ENCODE measurements at regions not wholly inside any gene's neighbourhood (a gene's known extent, or its start where the extent isn't known, plus 50 kb on each side); places are given as distances from the start of the nearest gene placed in this dataset.

DNA sequence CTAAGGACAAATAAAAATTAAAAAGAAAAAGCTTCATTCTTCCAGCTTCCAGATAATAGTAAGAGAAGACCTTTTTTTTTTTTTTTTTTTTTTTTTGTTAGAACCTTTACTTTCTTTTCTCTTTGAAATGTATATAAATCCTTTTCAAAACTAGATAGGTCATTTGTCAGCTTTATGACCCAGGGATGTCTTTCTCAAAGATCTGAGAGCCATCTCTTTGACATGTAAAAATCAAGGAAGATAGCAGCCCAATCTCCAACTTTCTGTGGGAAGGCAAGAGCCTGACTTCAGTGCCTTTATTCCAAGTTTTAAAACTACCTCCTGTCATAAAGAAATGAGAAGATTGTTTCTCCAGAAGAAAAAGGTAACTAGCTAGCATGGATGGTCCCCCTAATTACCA lies 203.3 kb upstream of the LRFN5 start:
- no peak for DNase-seq

DNA sequence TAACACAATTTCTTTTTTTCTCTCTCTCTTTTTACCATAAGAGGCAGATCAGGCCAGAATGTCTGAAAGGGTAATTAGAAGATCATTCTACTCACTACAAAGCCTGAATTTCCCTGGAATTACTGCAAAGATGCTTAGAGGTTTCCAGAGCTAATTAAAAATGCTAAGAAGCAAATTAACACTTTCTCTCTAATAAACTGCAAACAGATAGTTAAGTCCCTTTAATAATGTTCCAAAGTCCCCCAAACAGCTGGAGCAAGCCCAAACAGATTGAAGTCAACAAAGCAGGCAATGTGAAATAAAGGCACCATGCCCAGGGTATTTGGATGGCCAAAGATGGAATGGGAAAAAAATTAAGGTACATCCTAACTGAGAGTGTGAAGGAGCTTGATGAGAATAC lies 208.8 kb upstream of the LRFN5 start:
- no peak for DNase-seq

DNA sequence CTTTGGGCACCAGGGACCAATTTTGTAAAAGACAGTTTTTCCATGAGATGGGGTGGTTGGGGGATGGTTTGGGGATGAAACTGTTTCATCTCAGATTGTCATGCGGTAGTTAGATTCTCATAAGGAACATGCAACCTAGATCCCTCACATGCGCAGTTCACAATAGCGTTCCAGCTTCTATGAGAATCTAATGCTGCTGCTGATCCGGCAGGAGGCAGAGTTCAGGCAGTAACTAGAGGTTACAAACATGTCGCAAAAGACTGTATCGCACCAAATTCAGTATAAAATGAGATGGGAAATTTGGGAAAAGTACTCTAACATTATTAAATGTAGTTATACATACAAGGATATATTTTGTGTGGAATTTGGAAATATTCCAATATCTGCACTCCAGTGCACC lies 213.2 kb upstream of the LRFN5 start:
- no peak for DNase-seq

DNA sequence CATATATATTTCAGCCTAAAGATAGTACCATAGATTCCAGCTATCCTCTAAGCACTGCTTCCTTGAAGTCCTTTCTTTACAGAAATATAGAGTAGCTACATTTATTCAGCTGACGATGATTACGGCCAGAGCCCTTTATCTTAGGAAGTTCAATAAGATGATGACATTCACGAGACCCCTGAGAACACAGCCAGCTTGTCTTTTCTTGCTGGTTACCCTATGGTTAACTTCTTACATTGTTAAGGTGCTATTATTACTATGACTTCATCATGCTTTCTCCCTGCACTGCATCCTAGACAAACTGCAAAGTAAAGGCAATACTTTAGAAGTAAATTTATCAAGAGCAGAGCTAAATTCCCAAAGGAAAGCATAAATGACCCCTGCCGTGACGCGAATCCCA lies 214.4 kb upstream of the LRFN5 start:
- no peak for DNase-seq

DNA sequence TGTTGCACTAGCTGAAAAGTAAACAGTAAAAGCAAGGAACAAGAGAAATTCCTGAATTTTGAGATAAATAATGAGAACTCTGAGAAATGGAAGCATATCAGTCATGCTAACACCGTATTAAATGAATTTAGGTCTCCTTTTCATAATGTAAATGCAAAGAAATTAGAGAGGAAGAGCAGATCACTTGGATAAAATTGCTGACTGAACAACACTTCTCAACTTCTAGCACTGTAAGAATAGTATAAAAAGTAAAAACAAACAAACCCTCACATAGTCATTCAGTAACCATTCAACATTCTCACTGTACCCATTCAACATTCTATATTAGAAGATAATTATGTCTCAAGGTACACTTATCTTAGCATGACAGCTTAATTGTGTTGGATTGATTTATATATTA lies 217.3 kb upstream of the LRFN5 start:
- no peak for DNase-seq

DNA sequence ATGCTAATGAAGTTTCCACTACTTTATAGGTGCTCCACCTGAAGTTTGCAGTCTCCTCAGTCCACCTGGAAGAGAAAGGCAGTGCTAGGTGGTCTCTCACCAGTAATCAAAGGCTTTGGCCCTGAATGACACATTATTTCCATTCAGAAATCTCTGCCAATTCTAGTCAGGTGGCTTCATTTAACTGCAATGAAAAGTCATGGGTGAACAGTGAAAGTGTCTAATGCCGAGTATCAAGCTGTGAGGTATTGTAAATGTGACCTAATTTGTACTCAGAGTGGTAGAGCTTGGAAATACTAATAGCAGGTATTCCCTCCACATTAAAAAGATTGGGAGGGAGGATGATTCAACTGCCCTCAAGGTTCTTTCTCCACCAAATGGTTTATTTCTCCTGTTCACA lies 220.9 kb upstream of the LRFN5 start:
- no peak for DNase-seq

DNA sequence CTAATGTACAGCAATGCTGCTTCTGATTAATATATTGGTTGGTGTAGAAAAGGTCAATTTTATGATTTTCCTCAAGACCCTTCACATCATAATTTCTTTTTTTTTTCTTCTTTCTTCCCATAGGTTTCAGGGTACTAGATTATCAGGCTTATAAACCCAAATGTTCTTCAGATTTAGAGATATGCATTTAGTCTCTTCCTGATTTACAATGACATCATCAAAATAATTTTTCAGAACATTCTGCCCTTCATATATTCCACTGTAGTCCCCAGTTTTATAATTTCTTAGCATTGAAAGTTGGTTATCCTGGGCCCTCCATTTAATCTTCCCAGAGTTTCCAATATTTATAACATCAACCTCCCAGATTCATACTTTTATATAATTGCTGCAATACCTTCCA lies 226.7 kb upstream of the LRFN5 start:
- DNase-seq = no peak

DNA sequence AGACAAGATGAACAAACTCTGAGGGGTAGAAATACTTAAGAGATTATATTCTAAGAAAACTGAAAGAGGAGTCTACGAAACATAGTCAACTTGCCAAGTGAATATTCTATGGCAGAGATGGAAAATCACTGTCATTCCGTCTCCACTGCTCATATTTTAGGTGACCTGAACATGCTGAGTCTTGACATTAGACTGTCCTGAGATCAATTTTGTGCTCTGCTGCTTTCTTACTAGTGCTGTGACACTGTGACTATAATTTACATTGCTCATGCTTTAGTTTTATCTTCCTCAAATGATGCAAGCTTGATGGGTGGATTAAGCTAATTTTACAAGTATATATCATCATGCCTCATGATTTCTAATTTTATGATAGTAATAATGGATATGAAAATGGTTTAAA lies 228.2 kb upstream of the LRFN5 start:
- no peak for DNase-seq

DNA sequence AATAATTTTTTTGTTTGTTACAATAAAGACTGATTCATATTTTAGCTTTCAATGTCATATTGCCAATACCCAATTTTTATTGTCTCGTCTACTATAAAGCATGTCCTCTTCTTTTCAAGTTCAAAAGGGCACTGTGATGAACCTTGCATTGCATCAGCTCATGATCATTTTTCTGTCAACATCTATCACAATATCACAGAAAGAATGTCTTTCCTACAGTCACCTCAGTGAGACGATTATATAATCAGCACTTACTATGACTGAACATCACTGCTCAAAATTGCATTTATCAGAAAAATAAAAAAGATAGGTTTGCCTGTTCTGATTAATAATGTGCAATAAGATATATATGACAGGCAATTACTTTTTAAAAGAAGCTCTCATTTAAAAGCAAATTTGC lies 228.7 kb upstream of the LRFN5 start:
- no peak for DNase-seq

DNA sequence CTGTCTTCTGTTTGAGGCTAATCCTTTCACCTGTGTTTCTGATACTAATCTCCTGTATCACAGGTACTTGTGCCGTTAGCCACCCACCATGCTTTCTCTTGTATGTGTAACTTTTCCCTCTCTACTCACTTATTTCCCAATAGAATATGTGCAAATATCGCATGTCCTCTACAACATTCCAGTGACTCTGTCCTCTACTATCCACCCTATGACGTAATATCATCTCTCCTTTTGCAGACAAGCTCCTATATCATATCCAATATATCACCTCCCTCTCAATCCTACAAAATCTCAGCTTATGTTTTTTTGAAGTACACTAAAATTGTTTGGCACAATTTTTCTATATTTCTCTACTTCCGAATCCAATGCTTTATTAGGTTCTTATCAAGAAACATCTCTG lies 232.6 kb upstream of the LRFN5 start:
- DNase-seq = no peak

DNA sequence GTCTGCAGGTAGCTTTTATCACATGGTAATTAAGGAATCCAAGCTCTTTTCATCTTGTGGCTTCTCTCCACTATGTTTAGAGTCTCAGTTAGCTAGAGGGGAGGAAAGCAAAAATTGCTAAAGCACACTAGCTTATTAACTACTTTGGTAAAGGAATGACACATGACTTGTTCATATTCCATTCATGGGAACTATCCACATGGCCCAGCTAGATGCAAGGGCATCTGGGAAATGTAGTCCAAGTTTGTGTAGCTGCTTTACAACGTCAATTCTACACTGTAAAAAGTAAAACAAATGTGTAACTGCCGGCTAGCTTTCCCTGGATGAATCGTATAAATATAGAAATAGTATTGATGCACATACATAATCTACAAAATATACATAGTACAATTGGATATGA lies 244.5 kb upstream of the LRFN5 start:
- no peak for DNase-seq

DNA sequence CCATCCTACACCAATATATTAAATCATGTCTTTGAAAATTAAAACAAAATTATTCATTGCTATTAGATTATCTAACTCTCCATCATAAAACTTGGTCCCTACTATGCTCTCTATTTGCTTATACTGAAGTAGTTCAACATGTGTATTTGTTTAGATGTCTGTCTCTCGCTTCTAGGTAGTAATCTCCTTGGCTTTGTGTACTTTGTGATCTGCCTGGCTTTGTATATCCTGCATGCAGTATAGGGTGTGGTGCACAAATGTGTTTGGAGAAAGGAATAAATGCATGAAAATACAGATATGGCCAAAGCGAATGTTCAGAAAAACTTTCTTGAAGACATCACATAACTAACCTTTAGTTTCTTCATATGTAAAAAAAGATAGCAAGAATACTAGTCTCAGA lies 246.6 kb upstream of the LRFN5 start:
- DNase-seq = no peak

DNA sequence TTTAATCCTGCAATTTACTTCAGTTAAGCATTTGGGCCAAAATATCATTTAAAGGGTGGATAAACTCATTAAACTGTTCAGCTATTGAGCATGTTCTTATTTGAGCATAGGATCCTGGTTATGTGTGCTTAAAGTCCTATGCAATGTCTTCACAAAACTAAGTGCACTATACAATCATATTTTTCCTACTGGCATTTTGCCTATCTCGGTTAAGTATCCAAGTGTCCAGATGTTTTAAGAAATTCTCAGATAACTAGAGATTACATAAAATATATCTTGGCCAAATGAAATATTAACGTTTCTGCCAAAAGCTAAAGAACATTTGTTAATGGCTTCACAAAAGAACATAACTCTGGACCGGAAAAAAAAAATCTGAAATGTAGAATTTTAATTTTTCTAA lies 250.8 kb upstream of the LRFN5 start:
- no peak for DNase-seq

DNA sequence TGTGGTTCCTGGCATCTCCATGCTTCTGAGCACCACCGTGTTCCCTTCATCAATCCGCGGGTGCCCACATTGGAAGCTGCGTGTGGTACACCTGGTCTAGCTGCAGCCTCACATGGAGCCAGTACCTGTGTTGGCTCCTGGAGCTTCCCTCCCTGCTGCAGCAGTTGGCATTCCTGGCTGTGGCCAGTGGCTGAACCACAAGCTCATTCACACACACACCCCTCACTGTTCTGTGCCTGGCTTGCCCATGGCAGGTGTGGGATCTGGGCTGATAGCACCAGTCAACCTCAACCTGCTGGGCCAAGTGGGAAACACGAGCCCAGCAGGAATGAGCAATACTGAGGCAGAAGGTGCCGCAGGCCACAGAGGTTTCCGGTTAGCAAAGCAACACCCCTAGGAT lies 256.2 kb upstream of the LRFN5 start:
- DNase-seq = no peak

DNA sequence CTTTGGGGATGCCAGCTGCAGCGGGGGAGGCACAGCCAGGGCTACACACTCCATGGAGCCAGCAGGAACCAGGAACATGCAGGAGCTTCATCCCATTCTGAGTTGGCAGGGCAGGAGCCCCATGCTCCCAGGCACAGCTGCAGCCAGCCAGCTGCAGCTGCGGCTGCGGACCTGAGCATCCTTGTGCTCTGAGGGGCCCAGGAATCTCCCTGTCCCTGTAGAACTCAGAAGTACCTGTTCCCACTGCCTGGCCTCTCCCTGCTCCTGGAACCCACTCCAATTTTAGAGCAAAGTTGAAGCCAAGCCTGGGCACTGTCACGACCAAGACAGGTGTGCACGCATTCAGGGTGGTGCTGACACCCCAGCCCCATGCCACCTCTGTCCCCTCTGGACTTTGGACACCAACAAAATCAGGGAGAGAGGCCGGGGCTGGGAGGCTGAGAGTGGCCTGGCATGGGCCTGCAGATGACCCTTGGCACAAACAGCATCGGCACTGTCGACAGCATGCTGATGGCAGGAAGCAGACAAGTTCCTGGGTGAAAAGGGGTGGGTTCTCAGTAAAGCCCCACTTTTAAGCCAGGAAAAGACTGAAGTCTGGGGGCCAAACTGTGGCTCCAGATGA lies 257.3 kb upstream of the LRFN5 start:
- DNase-seq = no peak

DNA sequence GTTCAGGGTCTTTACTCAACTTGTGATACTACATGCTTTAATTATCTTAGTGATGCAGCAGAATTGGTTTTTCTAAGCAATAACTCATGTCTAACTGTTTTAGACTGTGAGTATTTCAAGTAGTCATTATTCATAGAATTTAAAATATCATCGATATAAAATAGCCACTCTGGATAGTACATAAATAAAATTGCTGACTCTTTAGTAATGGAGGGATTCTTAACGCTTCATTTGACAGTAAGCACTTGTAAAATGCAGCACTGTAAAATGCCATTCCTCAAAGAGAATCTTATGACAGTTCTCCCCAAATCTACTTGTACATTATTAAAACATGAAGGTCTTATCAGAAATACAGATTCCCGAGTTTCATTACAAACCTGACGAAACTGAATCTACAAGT lies 262.8 kb upstream of the LRFN5 start:
- DNase-seq = no peak

DNA sequence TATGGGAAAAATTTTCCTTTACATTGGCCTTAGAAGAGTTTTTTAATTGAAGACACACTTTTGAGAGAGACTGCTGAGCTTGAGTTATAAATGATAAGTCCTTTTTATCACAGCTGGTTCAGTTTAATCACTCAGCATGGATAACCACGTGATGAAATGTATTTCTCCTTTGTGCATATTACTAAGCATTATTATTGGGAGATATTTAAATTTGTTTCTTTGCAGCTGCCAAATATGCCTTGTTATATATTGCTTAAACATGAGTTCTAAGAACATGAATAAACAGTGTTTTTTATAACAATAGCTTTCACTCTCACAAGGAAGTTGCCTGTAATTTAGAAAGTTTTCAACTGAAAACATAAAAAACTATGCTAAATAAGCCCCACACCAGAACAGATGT lies 293.5 kb upstream of the LRFN5 start:
- no peak for DNase-seq

DNA sequence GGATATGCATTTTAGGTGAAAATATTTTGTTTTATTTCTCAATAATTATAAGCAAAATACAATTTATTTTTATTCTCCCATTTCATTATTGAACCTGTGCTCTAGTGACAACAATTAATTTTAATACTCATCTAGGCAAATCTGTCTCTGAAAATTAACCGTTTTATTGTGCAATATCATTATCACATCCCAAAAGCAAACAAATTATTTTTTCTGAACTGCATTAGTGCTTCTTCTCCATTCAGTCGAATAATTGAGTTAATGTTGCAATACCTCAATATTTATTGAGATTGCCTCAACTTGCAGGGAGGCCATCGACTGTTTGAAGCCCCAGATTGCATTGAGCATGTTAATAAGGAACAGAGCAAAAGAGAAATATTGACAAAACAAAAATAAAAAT lies 303.2 kb upstream of the LRFN5 start:
- no peak for DNase-seq

DNA sequence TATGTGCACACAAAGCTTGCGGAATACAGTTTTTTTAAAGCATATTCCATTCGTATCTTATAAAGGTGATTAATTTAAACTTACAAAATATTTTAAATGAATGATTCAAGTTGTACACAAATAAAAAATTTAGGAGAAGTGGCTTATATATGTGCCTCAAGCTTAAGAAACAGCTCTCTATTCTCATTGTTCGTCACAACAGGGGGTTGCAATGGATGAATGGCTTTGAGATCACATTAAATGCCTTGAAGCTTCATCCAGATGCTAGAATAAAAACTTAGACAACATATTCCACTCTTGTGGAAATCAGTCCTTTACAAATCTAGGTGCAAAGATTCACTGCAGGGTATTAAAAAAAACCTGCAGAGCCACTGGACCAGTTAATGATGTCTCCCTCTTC lies 303.9 kb upstream of the LRFN5 start:
- no peak for DNase-seq

DNA sequence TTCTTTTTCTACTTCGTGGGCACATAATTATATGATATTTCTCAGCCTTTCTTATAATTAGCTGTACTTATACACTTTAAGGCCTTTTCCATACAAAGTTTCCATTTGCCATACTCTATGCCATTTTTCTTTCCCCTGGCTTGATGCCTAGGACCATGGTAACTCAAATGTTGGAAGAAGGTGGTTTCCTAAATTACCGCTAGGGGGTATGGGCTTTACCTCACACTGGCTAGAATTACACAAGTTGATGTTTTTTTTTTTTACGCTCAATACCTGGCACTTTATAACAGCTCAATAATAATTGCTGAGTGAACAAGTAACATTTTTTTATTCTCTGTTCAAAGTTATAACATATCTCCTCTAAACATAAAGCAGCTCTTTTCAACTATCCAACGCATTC lies 306.8 kb upstream of the LRFN5 start:
- no peak for DNase-seq

DNA sequence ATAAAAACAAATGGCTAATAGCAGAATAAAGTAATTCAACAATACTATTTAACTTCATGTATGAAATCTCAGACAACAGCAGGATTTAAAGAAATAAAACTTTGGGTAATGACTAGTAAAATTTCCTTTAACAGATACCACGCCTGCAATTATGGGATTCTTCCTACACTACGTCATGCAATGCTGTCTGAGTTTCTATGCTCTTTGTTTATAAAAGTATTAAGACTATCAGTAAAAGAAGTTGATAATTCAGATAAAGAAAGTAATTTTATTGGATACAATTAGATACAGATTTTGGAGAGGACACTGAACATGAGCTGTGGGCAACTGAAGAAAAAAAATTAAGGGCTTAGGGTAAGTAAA lies 308.4 kb upstream of the LRFN5 start:
- DNase-seq = no peak

DNA sequence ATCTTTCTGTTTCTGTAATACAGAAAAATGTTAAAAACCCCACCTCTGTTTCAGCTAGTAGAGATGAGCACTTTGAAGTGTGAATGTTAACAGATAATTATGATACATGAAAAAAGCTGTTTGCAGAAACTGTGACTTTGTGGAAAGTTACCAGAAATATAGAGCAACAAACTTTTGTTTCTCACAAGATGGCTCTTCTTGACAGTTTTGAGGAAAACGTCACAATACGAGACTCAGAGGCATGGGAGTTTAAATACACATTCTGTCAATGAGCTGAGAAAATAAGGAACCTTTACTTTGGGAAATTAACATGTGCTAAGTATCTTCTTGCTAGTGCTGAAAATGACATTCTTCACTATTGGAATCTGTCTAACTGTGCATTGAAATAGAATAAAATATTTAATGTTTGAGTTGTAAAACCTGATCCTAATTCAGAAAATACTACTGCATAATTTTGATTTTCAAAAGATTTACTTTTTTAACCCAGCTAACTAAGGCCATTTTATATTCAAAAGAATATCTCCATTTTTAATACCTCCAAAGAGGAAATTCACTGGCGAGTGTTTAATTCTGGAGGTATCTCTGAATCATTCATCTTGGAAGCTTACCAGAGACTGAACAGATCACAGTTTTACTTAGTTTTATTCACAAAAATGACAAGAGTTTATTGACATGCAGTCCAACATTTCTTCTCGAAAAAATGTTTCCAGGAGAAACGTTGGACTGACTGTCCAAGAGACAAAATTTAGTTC lies 308.9 kb upstream of the LRFN5 start:
- DNase-seq = no peak

DNA sequence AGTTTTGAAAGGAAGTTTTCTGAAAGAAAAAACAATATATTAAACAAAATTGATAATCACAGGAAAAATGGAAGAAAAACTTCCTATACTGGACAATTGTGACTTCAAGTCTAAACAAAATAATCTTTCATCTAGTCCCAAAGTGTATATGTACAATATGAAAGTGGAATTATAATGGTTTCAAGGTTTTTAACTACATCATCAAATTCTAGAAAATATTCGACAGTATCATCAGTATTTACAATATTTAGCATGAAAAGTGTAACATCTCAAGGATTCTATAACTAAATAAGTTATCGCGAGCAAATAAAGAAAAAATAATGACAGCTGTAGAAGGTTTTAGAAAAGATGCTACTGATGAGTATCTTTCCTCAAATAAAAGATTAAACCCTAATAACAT lies 310.9 kb upstream of the LRFN5 start:
- no peak for DNase-seq

DNA sequence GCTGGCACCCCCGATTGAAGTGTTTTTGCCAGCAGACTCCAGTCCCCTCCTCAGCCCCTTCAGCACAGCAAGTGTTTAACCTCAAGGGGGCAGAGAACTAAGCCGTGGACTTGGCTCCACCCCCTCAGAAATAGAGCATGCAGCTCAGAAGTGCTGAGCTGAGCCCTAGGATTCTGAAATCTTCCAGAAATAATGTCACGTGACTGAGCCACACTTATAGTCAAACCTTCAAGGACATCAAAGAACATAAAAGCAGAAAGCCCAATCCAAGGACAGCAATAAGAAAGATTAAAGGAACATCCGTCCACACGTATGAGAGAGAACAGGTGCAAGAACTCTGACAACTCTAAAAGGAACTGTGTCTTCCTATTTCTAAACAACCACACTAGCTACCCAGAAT lies 317.7 kb upstream of the LRFN5 start:
- no peak for DNase-seq

DNA sequence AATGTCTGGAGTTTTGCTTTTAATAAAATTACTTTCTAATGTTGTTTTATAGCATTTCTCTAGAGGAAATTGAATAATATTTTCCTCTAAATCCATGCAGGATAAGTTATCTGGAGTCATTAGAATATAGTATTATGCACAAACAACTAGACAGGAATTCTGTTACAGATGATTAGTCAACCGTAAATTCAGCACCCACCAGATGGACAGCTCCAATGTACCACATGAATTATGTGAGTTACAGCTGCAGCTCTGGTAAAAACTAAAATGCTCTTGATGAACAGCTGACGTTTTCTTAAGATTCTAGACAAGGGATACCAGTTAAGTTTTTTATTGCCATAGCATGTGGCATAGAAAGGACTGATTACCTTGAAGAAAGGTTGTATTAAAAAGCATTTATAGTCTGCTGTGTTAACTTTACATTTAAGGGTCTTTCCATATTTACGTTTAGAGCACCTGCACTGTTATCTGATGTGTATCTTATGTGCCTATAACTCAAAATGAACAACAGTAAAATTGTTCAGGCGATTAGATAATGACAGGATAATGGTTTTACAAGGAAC lies 321.4 kb upstream of the LRFN5 start:
- DNase-seq = no peak

Measured in activated CD4-positive, alpha-beta T cell treated with anti-CD3 and anti-CD28 coated beads, Interleukin-10, Interleukin-2, amounts not matched to agents 100 ng/mL and 50 ng/mL, durations not matched to agents 16 hours and 8 hours (primary cell).